NCI-H1694 (cell line): ENCODE measurements at regions not wholly inside any gene's neighbourhood (a gene's known extent, or its start where the extent isn't known, plus 50 kb on each side); places are given as distances from the start of the nearest gene placed in this dataset.
"Not testable (repeated sequence)": the region's sequence is repeated elsewhere in the genome, so short reads cannot be mapped to it uniquely, and the experiment has no call there.

Source experiments
- DNase-seq: peaks from one replicate; lab custom pipeline; 2025; lab: John Stamatoyannopoulos, UW

- DNase-seq = no peak
Measured at GRCh38 chr13:50599927-50600326, 243.6 kb downstream of the DLEU7 start.

- no peak for DNase-seq
Measured at GRCh38 chr13:50608370-50608769, 235.1 kb downstream of the DLEU7 start.

DNA sequence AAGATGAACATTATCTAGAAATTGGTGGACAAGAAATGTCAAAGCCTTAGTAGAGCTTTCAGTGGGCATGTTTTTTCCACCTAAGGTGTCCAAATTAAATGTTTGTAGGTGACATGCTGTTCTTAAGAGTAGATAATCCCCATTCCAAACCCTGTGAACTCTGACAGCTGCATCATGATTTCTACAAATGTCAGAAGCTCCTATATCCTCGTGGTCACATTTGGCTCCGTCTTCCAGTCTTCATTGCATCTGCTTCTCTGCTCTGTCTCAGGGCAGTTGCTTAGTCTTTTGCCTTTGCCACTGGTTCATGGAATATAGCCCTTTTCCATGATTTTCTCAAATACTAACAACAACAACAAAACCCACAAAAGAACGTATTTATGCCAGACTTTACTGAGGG, 234.5 kb downstream of the DLEU7 start:
- no peak for DNase-seq

- no peak for DNase-seq
Measured at GRCh38 chr13:50610238-50610637, 233.3 kb downstream of the DLEU7 start.

DNA sequence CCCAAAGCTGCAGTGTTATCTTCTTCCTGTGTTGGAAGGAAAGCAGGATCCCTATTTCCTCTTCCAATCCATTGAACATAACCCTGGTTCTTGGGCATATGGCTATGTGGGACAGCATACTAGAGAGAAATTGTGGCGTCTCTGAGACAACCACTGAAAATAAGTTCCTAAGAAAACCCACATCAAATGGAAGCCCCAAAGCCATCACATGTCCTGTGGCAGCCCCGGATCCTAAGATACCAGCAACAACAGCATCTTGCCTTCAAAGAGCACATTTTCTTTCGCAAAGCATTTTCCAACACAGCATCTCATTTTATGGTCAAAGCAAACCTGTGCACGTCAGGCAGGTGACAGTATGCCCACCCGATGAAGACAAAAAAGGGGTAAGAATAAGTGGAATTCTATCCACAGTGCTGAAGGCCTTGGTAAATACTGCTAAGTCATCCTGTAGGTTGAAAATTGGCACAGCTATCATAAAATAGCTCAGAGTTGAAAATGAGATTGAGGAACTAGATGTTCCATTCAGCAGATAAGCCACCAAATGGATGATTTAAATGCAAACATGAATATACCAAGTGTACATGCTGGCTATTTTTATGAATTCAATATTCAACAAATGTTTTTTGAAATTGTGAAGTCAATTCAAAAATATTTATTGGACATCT, 232.2 kb downstream of the DLEU7 start:
- no peak for DNase-seq

DNA sequence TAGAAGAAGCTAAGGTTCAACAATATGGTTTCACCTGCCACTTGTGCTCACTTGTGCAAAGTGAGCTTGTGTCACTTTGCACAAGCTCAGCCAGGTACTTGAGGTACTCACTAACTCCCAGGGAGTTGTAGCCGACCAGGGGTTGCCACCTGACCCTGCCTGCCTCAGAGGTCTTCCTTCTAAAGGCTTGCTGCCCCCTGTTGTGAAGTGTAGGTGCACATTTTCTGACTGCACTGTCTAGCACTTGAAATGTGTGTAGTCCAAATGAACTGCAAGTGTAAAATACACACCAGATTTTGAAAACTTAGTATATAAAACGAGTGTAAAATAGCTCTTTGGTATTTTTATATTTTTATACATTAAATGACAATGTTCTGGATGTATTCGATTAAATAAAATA, 230.8 kb downstream of the DLEU7 start:
- no peak for DNase-seq

DNA sequence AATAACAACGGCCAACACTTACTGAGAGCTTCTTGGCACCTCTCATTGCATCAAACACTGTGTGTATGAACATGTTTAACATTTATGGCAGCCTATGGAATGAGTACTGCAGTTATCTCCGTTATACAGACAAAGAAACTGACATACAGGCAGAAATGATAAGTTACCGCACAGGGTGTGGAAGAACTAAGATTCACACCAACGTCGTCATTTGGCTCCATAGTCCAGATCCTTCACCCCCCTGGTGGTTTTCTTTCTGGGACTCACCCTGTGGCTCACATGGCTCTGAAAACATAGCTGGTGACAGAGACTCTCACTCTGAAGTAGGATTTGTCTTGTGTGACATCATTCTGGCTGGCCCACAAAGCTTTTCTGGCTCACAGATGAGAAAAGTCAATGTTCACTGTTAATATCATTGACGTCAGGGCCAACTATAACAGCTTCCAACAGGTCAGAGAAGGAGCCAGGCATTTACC, 230.1 kb downstream of the DLEU7 start:
- DNase-seq = no peak

GRCh38 chr13:50615234-50615633, 228.3 kb downstream of the DLEU7 start:
- no peak for DNase-seq

DNA sequence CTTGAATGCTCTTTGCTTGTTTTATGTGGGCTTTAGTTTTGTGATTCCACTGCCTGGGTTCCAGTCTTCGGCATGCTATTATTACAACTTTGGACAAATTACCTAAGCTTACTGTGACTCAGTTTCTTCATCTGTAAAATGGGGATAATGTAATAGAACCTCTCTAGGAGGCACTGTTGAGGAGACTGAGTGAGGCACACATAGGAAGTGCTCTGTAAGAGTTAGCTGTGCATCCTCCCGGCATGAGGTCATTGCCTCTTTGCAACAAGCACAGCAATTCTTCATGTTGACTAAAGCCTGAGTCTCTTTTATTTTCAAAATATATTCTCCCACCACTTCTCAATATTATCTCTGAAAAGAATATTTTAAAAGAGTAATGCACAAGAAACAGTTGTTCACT, 227.4 kb downstream of the DLEU7 start:
- DNase-seq = no peak

- no peak for DNase-seq
Measured at GRCh38 chr13:50617134-50617721, 226.3 kb downstream of the DLEU7 start.

- DNase-seq = no peak
Measured at GRCh38 chr13:50618206-50618605, 225.3 kb downstream of the DLEU7 start.

- no peak for DNase-seq
Measured at GRCh38 chr13:50626101-50626547, 217.4 kb downstream of the DLEU7 start.

DNA sequence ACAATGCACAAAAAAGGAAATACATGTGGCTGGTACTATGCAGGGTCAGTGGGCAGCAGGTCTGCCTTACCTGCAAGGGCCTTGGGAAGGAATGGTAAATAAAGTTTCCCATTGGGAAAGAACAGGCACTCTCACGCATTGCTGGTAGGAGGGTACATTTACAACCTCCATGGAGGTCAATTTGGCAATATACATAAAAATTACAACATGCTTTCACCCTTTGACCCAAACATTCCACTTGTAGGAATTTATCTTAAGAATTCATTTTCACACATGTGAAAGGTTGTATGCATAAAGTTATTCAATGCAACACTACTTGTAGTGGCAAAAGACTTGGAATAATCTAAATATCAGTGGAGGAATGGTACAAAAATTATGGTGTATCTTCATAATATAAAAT, 216.4 kb downstream of the DLEU7 start:
- no peak for DNase-seq

- not testable (repeated sequence) for DNase-seq
Measured at GRCh38 chr13:50628512-50628911, 215.0 kb downstream of the DLEU7 start.

GRCh38 chr13:50629497-50629896, 214.0 kb downstream of the DLEU7 start:
- no peak for DNase-seq

GRCh38 chr13:50629966-50630365, 213.5 kb downstream of the DLEU7 start:
- no peak for DNase-seq

GRCh38 chr13:50631041-50631440, 212.5 kb downstream of the DLEU7 start:
- DNase-seq = no peak

- no peak for DNase-seq
Measured at GRCh38 chr13:50634339-50634738, 209.2 kb downstream of the DLEU7 start.

DNA sequence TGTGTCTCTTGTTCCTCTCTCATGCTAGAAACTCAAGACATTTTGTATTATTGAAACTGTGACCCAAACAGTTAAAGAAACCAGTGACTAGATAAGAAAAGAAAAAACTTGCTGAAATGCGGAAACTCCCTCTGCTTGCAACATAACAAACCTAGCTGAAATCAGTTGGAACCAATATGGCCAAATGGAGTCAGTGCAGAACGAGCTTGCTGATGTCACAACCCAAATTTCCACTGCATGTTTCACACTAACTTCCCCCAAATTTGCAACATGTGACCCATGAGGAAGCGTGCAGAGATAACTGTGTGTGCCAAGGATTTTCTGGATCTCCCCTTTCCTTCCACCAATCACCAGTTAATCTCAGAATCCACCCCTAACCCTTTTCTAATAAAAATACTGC, 208.0 kb downstream of the DLEU7 start:
- no peak for DNase-seq

- no peak for DNase-seq
Measured at GRCh38 chr13:50636007-50636704, 207.3 kb downstream of the DLEU7 start.

DNA sequence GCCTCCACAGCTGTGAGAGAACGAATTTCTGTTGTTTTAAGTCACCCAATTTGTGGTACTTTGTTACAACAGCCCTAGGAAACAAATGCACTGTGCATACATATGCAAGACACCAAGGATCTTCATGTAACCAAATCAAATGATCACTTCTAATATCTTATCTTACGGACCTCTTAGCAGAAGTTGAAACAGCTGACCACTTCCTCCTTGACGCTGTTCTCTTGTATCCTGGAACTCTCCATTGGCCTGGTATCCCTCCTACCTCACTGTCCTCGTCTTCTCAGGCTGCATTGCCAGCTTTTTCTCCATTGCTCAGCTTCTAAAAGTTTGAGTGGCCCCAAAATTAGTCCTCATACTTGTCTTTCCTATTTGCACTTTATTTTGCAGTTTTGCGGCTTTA, 200.4 kb downstream of the DLEU7 start:
- DNase-seq = no peak

DNA sequence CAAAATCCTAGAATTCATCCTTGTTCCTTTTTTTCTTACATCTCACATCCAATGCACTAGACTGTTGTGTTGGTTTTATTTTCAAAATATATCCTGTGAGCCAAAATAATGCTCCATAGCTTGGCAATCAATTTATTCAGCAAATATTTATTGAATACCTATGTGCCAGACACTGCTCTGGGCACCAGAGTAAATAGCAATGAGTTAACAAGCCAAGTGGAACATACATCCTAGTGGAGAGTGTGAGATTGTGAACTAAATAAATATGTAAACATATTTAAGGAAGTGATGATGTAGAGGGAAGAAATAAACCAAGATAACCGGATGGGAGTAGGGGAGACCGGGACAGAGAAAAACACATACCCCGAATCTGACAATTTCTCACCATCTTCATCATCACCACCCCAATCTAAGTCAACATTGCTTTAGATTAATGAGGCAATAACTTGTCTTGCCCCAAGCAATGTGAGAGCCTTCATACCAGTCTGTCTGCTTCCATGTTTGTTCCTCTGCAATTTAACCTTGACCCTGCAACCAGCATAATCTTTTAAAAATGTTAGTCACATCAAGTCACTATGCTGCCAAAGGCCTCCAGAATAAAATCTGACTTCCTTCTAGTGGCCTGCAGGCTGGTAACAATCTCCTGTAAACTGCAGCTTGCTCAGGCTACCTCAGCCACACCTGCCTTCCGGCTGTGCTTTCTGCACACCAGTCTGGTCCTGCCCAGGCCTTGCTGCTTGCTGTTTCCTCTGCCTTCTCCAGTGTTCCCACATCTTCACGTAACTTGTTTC, 199.2 kb downstream of the DLEU7 start:
- DNase-seq = no peak

- DNase-seq = no peak
Measured at GRCh38 chr13:50645092-50645491, 198.4 kb downstream of the DLEU7 start.
